ENCODE measurements at regions not wholly inside any gene's neighbourhood (a gene's known extent, or its start where the extent isn't known, plus 50 kb on each side); places are given as distances from the start of the nearest gene placed in this dataset.

- no peak for DNase-seq
Observed at GRCh38 chr22:49372530-49373288, 455.0 kb downstream of the BRD1 start.

GRCh38 chr22:49372111-49372529, 455.6 kb downstream of the BRD1 start:
- DNase-seq, result no peak

DNA sequence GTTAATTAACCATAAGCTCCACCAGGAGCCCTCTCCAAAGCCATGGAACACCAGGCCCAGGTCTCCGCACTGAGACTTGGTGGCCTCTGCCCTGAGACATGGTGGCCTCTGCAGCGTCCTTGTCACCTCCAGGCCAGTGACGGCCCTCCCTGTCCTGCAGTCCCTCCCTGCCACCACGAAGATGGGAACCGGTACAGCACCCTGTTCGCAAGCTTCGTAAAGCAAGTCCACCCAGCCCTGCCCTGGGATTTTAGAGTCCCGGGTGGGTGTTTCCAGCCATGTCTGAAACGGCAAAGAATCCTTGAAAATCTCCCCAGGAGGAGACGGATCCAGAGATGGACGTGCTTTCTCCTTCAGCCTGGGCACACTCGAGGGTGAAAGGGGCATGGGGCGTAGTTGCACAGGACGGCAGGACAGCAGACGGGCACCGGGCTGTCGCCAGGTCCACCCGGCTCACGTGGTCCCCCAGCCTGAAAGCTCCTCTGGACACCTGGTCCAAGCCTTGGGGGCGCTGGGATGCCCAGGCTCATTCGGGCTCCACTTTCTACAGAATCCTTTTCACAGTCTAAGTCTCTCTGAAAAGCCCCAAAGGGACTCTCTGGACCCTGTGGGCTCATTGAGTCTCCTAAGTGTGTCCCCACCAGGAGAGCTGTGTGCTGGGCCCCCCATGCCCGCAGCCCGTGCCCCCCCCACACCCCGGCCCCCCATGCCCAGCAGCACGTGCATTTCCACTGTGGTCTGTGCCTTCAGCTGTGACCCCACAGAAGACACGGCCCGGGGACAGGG, 456.2 kb downstream of the BRD1 start:
- DNase-seq, result no peak

GRCh38 chr22:49370627-49371301, 456.9 kb downstream of the BRD1 start:
- DNase-seq, result no peak

- DNase-seq, result no peak
Observed at GRCh38 chr22:49369726-49370626, 457.7 kb downstream of the BRD1 start.

DNA sequence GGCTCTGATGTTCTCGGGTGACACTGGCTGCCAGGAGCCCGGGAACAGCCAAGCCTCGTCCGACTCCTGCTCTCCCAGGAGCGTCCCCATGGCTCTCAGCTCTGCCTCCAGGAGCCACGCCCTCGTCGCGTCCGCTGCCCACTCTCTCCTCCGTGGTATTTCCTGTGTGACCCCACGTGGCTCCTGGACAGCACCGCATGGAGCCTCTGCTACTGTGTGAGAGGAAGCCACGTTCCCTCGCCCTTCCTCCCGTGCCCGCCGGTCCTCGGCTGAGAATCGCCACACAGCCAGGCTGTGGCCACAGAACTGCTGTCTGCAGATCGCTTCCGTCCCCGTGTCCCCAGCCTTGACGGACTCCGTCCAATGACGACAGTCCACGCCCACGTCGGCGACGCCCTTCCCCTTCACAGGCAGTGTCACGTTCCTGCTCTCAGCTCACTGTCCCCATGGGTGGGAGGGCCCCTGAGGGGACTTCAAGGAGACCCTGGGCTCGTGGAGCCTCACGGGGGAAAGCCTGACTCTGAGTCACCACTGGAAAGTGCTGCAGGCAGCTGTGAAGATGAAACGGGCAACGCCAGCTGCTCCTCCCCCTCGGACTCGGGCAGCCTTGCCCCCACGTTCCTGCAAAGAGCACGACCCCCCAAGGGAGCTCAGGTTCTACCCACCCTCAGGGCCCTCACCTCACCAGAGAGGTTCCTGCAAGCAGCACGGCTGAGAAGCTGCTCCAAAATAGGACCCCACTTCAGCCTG, 458.5 kb downstream of the BRD1 start:
- no peak for DNase-seq

DNA sequence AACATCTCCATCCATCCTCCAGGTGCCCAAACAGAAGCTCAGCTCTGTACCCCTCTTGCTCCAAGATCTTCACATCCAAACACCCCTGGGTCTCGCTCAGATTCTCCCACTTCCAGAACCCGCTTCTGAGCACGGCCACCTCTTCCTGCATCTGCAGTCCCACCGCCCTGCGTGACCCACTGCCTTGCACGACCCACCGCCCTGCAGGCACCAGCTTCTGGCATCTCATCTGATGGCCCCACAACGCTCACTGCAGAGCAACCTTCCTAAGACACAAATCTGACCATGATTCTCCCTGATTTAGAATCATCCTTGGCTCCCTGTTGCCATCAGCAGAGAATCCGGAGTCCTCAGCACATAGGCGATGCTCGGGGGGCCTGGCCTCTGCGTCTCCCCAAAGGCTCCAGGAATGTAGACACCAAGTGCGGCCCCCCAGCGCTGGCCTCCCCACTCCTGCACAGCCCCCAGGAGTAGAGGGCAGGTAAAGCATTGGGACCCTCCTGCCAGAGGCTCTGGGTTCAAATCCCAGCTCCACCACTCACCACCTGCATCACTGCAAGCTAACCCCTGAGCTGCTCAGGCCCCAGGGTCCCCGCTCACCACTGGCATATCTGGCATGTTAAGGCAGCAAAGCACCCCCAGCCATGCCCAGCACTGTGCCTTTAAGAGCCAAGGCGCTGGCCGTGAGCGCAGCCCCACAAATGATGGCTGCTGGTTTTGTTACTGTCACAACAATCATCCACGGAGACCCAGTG, 459.3 kb downstream of the BRD1 start:
- no peak for DNase-seq

DNA sequence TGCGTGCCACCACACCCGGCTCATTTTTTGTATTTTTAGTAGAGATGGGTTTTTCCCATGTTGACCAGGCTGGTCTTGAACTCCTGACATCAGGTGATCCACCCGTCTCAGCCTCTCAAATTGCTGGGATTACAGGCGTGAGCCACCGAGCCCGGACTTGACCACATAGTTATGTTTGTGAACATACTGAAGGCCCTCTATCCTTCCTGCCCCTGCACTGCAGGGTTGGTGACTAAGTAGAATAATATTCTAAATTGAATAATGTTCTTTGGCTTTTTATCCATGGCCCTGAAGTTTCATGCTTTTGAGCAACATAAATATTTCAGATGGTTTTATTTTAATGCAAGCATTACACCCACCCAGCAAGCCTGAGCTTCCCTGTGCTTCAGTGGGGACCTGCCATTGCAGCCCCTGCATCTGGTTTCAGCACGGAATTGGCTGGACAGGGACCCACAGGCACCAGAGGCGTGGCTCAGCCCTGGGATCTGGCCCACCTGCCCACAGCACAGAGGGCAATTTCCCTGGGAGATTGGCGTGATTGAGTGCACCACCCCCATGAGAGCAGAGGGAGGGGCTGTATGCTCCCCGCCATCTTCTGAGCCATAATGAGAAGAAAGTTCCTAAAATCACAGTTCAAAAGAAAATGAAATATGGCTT, 460.5 kb downstream of the BRD1 start:
- DNase-seq, result no peak

DNA sequence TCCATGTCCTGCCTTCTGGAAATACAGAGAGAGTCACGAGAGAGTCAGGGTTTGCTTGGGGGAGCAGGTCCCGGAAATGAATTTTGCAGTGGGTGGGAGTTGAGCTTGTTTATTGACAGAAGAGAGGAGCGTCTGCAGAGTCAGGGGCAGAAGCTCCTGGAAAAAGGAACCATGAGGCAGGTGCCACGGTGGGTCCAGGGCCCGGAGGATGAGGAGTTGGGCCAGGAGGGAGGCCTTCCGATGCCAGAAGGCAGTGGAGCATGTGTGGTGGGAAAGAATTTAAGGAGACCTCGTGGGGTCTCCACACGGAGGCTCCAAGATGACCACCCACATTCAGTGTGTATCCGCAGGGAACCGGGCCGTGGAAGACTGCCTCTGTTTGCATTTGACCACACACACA, 461.2 kb downstream of the BRD1 start:
- DNase-seq, result no peak

DNA sequence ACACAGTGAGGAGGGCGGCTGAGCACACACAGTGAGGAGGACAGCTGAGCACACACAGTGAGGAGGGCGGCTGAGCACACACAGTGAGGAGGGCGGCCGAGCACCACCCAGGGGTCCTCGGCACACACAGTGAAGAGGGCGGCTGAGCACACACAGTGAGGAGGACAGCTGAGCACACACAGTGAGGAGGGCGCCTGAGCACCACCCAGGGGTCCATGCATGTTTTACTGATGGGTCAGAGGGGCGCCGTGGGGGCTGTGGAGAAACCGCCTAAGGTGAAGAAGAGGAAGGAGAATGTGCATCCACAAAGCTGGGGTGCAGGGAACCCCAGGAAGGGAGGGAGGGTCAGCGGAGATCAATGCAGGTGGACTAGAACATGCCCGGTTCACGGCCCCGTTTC, 461.8 kb downstream of the BRD1 start:
- no peak for DNase-seq

DNA sequence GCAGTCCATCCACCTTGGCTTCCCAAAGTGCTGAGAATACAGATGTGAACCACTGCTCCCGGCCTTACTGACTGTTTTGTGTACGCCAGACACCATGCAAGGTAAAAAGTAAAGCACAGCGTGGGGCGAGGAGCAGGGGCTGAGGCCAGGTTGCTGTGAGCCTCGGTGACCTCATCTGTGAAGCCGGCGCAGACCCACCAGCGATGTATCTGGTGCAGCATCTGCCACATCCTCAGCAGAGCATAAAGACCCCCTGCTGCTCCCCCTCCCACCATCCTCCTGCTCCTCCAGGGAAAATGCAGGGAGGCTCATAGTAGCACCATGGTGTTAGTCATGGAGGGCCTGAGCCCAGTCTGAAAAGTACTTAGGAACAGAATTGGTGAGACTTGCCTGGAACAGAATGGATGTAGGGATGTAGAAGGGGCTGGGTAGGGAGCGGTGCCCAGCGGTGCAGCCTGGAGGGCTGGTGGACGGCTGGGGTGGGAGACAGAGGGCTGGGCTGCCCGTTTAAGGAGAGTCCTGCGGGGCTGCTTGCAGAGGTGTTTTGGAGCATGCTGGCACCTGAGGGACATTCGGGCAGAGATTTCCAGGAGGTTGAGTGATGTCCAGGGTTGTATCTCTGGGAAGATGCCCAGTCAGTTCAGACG, 462.4 kb downstream of the BRD1 start:
- no peak for DNase-seq

GRCh38 chr22:49364398-49364797, 463.3 kb downstream of the BRD1 start:
- DNase-seq, result no peak

DNA sequence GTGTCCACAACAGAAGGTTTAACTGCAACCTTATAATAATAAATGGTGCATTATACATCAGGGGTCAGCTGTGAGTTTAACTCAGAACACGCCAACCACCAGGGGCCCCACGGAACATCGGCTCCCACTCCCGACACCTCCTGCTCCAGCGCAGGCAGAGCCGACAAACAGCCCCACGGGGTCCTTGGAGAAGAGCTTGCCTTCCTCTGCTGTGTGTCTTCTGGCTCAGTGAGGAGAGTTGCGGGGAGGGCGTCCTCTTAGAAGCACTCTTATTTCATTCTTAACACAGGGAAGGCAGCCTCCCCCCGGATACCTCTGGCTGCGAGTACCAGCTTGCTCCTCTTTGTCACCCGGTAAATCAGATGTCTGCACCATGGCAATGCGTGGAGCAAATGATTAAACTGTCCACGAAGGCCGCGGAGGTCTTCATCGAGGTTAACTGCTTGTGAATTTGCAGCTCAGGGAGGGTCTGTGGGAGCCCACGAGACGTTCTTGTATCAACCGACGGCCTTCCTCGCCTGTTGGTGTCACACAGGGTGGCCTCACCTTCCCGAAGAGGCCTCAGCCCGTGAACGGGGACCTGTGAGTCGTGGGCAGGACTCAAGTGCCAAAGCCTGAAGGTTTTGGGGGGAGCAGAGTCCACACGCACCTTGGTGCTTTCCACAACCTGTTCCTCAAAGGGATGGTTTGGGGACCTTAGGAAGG, 464.0 kb downstream of the BRD1 start:
- DNase-seq, result no peak

- DNase-seq, result no peak
Observed at GRCh38 chr22:49362211-49362839, 465.3 kb downstream of the BRD1 start.

- no peak for DNase-seq
Observed at GRCh38 chr22:49361164-49361563, 466.5 kb downstream of the BRD1 start.

DNA sequence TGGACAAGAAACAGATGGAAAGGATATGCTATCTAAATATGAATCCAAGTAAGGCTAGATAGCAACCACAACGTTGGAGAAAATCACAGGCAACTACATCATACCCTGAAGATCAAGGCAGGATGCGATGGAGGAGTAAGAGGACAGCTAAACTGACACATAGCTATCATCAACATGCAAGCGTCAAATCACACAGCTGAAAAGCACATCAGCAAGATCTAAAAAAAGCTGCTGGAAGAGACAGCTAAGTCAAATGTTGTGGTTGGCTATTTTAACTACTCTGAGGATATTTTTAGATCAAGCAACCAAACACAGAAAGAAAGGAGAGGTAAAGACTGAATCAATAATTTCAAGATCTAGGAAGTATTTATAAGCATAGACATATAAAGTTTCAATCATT, 466.9 kb downstream of the BRD1 start:
- DNase-seq, result no peak

GRCh38 chr22:49359076-49359475, 468.6 kb downstream of the BRD1 start:
- DNase-seq, result no peak

- no peak for DNase-seq
Observed at GRCh38 chr22:49357661-49358440, 469.8 kb downstream of the BRD1 start.

Data from femur (tissue), 1 donor.